Fibroblast of skin of left biceps (primary cell): ENCODE measurements at regions not wholly inside any gene's neighbourhood (a gene's known extent, or its start where the extent isn't known, plus 50 kb on each side); places are given as distances from the start of the nearest gene placed in this dataset.

ENCODE experiments used
- DNase-seq, 2 experiments: peaks; one replicate each; pipeline ENCODE4 v3.0.0-alpha.2; 2013; ENCODE audit warnings: low read depth in 2 of 2

DNA sequence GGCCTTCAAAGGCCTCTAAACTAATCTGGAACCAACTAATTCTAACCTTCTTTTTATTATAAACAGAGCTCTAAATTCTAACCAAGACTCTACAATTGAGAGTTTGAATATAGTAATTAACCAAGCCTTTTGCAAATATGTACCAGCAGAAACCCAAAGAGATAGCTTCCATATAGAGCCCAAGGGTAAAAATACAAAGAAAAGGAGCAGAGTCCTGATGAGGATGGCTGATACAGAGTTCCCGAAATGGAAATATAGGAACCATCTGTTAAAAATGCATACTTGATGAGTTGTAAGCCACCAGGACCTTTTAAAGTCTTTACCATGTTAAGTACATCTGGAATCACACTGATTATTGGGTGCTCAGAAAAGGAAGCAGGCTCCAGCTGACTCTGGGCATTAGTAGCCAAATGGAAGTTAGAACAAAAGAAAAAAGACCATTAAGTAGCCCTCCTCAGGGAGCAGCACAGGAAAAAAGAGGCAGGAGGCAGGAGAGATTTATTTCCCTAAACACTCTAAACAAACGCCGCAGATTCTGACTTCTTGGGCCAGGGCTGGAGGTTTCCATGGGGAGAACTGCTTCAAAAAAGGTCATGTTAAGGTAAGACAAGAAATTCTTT, 463.1 kb upstream of the FAT3 start:
- no peak for DNase-seq

DNA sequence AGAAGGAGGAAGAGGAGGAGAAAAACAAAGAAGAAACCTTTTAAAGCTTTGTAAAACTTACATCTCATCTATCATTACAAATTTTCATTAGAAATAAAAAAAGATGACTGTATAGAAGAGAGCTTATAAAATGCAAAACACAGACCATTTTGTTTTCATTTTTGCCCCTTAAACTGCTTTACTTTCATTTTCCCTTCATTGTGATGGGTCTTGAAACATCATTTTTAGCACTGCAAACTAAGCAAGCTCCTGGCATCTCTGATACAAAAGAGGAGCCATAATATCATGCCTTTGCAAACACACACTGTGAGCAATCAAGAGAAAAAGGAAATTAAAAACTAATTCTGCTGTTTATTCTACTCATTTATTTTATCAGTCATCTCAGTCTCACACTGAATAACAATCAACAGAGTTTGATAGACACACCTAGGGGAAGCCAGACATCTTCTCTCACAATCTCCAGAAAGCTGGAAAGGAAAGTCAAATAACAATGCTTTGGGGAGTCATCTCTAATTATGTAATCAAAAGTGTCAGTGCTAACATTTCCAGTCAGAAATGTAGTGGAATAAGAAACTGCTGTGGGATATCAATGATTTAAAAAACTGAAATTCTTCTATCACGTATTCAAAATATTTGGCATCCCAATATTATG, 467.7 kb upstream of the FAT3 start:
- no peak for DNase-seq

DNA sequence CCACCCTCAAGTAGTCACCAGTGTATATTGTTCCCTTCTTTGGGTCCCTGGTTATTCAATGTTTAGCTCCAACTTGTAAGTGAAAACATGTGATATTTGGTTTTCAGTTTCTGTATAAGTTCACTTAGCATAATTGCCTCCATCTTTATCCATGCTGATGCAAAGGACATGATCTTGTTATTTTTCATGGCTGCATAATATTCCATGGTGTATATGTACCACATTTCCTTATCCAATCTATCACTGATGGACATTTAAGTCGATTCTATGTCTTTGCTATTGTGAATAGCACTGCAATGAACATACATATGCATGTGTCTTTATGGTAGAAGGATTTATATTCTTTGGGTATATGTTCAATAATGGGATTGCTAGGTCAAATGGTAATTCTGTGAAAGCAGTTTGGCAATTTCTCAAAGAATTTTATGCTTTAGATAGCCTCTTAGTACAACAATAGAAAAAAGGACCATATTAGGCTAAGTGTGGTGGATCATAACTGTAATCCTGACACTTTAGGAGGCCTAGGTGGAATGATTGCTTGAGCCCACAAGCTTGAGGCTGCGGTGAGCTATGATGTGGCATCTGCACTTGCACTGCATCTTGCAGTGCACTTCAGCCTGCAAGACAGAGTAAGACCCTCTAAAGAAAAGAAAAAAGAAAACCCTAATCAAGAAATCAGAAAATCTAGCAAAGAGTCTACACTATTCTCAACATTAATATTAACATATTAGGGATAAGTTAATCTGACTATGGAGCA, 468.5 kb upstream of the FAT3 start:
- no peak for DNase-seq

DNA sequence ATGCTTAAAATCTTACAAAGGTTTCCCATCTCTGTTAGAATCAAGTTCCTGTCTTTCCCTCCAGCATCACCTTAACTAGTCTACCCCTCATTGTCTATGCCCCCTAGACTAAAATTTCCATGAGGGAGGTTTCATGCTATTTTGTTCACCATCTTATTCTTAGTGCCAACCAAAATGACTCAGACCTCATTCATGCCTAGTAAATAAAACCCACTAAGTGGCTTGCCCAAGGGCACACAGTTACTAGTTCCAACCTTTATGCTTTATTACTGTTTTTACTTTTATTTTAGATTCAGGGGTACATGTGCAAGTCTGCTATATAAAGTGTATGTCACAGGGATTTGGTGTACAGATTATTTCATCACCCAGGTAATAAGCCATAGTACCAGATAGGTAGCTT, 469.1 kb upstream of the FAT3 start:
- DNase-seq: no peak

DNA sequence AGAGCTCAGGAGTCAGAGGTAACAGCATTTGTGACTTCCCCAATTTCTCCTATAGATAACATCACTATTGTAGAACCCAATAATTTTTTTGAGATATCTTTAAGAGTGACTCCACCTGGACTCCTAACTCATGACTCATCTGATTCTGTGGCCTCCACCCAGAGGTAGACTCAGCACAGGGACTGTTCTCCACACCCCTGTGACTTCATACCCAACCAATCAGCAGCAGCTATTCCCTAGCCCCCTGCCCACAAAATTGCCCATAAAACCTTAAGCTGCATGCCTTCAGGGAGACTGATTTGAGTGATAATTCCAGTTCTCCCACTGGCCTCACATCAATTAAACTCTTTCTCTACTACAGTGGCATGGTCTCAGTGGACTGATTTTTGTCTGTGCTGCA, 475.4 kb upstream of the FAT3 start:
- no peak for DNase-seq

DNA sequence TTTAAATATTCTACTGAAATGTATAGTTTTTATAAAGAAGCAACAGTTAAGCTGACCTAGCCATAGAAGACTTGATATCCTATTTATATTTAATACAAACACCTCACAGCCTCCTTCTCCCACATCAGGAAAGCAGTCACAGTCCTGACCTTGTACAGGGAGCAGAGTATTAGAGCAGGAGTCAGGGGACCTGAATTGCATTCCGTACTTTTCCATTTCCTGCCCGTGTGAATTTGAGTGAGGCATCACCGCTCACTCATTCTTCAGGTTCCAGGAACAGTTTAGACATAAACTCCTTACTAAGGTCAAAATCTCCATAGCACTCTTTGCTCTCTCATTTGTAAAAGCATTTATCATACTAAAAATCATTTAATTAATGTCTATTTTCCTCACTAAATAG, 482.5 kb upstream of the FAT3 start:
- no peak for DNase-seq

DNA sequence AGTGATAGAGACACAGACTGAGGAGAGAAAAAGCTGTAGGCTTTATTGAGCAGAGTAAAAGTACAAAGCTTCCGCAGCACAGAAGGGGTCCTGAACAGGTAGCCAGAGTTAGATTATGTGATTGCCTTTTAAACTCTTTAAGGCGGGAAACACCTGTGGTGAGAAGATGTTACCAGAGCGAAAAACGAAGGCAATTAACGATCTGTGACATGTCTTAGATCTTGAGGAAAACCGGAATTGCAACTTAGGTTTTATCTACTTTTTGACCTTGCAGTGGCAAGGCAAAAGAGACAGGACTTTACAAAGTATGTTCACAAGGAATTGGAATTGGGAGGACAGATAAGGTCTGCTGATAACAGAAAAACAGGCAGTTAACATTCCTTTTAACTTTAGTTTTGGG, 493.6 kb upstream of the FAT3 start:
- no peak for DNase-seq

DNA sequence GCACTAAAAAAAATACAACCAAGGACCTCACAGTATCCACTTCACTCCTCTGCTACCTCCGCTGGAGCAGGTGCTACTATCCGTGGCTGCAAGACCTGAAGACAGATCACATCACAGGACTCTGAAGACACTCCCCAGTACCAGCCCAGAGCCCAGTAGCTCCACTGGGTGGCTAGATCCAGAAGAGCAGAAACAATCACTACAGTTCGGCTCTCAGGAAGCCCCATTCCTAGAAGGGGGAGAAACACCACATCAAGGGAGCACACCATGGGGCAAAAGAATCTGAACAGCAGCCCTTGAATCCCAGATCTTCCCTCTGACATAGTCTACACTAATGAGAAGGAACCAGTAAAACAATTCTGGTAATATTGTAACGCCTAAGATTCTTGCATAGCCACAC, 494.0 kb upstream of the FAT3 start:
- no peak for DNase-seq

DNA sequence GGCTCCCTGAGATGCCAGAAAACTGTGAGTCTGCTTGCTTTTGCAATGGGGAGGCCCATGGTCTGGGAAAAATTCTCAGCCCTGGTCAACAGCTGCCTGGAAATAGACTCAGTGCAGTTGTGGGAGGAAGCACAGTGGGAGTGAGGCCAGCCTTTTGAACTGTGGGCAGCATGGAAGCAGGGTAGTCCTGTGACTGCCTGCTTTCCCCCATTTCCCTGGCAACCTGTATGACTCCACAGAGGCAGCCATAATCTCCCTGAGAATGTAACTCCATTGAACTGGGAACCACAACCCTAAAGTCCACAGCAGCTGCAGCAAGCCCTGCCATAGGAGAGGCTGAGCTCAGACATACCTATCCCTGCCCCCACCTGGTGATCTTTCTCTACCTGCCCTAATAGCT, 494.6 kb upstream of the FAT3 start:
- DNase-seq: no peak

DNA sequence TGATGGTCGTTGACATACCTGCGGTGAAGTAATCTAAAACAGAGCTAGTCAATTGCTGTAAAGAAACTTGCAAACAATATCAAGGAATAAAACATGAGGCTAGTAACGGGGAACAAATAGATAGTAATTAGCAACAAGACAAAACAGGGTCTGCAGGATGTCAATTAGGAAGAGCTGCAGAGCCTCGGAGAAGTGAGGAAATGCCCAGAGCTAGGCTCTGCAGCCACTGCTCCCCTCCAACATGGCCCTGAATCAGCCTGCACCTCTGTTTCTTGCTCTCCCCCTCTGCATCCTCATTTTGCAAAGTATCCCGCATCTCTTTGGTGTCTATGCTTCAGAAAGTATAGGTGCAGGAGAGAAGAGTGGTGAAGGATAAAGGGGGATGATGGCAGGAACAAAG, 507.4 kb upstream of the FAT3 start:
- DNase-seq: no peak

DNA sequence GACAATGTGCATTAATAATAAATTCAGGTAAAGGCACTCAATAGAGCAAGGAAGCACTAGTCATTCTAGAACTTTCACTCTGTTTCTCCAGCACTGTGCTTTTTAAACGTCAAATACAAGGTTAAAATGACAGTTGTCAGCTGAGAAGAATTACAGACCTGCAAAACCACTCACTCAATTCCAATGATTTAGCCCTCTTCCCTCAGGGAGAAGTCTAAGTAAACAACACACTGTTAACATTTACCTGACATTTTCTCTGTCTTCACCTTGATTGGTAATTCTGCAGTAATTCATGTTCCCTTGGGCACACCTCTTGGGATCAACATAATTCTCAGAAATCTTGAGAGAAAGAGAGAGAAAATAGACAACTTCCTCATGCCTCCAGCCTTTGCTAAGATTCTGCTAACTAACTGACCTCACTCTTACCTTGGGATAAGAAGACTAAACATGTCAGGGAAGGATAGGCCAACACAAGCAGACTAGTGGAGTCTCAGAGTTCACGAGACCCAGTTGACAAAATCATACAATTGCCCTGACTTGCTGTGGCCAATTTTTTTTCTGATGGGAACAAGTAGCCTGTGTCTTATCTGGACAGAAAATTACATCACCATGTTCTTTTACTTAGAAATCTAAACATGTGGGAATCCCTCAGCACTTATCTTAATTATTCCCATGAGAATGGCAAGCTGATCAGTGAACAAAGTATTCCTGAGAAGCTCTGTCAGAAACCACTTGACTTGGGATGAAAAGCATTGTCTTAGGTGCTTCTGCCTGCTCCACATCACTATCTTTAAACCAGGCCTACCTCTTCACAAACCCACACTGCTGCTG, 516.8 kb upstream of the FAT3 start:
- DNase-seq: no peak

DNA sequence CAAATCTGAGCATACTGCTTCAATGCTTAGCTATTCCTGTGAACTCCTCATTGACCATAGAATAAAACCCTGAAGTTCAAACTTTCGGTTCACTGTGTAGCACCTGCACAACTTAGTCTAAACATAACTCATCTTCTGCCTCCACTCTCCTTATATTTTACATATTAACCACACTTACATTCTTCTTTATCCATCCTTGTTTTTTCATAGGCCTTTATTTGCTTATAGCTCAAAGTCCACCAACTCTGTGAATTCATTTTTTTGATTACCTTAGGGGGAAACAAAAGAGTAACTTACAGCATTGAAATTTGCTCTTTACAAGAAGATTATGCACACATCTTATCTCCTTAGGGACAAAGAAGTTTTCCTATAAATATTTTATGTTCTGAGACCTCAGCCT, 521.6 kb upstream of the FAT3 start:
- no peak for DNase-seq

DNA sequence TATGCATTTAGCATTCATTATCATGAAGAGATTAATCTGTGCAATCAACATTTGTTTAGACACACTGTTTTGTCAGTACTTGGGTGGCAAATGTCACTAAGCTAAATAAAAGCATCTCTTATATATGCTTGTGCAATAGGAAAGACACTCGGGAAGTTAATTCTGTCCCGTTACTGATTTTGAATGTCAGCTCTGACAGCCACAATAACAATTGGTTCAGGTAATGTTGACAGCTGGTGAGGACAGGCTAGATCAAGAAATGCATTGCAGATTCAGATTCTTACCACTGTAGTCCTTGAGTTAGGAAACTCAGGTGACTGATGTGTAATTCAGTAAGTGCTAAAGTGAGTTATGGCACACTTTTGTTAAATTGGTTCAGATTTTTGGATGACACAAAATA, 523.8 kb upstream of the FAT3 start:
- DNase-seq: no peak

DNA sequence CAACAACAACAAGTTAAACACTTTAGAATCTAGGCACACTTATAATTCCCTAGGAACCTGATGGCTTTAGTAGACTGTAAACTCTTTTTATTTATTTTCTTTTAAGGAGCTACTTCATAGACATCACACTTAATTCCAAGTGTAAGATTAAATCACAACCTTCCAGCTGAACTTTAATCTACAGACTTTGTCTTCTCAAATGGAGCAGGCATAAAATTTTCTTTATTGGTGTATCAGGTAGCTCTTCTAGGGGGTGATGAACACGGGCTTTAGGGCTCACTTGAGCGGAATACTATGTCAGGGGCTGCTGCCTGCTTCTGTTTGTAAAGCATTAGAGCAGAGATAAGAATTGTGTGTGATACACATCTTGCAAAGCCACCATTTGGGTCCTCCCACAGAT, 525.8 kb upstream of the FAT3 start:
- DNase-seq: no peak

DNA sequence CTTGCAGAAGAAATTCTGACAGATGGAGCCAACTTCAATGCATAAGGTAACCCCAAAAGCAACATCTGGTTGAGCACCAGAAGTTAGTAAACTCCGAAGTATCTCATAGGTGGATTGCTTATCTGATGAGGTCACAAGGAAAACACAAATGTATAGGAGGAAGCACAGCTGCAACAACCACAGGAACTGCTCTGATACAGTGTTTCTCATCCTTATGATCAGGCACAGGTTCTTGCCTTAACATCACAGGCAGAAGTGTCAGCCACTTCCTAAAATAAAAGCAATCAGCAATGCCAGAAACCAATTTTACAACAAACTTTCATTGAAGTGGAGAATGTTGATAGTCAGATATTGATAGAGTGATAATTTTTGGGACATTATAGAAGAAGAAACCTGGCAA, 530.3 kb upstream of the FAT3 start:
- no peak for DNase-seq

DNA sequence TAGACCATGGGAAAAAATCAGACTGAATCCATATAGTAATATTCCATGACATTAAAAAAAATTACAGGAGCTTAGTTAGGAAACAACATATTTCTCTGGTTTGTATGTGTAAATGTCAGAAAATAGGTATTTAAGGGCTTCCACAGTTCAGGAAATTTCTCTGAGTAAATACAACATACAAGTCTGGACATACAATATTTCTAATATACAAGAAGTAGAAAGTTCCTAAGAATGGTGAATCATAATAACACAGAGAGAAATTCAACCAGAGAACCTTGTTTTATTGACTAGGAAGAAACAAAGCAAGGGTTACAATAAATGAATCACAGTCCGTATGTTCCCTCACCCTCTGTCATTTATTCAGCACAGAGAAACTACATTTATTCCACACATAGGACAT, 532.7 kb upstream of the FAT3 start:
- no peak for DNase-seq

DNA sequence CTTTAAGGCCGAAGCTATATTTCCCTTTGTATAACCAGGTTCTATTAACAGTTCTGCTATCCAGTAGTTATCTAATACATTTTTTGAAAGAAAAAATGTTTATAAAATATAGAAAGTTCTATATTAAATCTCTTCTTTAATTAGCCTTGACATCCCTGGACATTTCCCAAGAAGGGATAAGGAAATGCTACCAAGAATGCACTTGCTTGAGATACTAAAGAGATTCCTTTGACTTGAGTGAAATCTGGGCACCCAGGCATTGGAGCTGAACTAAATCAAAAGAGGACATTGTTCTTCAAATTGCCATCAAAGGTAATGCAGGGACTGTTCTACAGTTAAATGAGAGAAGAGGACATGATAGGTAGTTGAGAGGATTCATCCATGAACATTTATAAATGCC, 535.9 kb upstream of the FAT3 start:
- no peak for DNase-seq

DNA sequence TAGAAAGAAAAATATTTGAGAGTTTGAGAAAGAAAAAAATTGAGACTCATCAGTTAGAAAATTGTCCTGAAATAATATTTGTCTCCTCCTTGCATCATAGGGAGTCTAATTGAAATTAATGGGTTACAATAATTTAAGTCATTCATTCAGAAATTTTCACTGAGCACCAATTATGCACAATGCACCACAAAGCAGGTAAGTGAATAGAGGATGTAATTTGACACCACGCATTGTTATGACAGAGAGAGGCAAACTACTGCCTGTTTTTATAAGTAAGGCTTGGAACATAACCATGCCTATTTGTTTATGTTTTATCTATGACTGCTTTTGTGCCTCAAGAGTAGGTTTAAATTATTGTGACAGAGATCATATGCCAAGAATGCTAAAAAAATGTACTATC, 537.9 kb upstream of the FAT3 start:
- DNase-seq: no peak

DNA sequence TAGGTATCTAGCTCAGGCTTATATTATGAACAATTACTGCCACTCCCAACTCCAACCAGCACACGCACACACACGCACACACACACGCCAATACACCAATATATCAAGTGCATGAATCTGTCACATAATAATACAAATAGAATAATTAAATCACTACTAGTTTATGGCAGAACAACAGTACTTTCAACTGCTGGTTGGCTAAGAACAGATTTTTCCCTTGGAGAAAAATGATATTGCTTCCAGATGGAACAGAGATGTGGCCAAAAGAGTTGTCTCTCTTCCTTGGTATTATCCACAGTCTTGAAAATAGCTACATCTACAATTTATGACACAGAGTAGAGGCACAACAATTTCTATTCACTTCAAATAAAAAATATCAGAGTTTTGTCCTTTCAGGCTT, 538.3 kb upstream of the FAT3 start:
- DNase-seq: no peak

DNA sequence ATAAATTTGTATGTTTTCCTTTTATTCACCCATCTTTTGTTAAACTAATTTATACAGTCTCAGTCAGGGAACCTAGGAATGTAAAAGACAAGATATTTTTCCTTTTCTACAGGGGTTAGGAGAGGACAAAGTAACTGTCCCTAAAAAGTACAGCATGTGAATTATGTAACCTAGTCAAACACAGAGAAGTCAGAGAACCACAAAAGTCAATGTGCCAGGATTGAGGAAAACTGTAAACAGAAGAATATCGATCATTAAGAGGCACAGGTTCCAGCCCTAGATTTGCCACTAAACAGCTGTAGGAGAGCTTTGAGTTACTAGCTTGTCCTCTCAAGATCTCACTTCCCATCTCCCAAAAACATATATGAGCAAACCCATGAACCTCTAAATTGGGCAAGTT, 550.9 kb upstream of the FAT3 start:
- DNase-seq: no peak

DNA sequence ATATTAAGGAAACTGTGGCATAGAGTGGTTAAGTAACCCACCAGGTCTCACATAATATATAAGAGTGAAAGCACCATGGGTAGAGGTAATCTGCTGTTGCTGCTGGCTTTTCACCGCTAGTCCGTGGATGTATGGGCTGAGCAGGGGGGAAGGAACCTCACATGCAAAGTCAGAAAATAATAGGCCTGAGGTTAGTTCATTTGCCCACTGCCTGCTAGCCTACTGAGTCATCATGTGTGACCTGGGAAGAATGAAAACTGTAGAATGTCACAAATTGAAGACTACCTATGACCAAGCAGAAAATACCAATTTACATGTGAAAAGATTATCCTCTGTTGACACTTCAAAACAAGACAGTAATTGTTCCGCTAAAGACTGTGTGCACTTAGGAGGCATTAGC, 560.1 kb upstream of the FAT3 start:
- no peak for DNase-seq

DNA sequence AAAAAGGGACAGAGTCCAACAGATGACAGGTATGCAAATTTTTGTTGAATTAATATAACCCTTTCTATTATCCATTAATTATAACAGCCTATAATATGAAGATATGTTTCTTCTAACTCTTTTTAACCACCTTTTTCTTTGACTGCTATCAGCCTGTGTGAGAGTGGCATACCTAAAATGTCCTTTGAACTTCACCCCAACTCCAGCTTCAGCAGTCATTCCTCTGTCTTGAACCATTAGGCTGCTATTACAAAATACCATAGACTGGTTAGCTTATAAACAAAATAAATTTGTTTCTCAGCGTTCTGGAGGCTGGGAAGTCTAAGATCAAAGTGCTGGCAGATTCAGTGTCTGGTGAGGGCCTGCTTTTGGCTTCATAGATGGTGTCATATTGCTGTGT, 564.6 kb upstream of the FAT3 start:
- DNase-seq: no peak

DNA sequence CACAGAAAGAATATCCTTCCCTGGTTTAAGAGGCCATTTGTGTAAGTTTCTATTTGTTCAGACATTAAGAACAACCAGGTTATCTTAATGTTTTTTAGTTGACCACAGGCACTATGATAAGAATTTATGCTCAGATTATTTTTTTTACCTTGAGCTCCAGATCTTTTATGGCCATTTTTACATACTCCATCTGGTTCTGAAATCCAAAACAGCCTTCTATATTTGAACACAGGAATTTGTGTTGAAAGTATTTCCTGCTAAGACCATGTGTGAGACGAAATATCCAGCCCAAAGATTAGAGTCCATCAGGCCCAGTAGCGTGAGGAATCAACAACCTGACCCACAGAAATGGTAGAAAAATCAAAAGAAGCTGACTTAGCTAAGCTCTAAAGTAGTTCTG, 569.9 kb upstream of the FAT3 start:
- no peak for DNase-seq
